VCaP (cell line): ENCODE measurements at regions not wholly inside any gene's neighbourhood (a gene's known extent, or its start where the extent isn't known, plus 50 kb on each side); places are given as distances from the start of the nearest gene placed in this dataset.

Experiments used
- H3K27ac ChIP-seq: fragments of 450-650 bp; 2 replicates; pipeline ENCODE4 v1.5.1; 2017
- CTCF ChIP-seq: fragments of 450-650 bp; conservative IDR thresholded peaks from 2 replicates; pipeline ENCODE4 v1.5.1; 2017; ENCODE audit warnings: mild to moderate bottlenecking, moderate library complexity

DNA sequence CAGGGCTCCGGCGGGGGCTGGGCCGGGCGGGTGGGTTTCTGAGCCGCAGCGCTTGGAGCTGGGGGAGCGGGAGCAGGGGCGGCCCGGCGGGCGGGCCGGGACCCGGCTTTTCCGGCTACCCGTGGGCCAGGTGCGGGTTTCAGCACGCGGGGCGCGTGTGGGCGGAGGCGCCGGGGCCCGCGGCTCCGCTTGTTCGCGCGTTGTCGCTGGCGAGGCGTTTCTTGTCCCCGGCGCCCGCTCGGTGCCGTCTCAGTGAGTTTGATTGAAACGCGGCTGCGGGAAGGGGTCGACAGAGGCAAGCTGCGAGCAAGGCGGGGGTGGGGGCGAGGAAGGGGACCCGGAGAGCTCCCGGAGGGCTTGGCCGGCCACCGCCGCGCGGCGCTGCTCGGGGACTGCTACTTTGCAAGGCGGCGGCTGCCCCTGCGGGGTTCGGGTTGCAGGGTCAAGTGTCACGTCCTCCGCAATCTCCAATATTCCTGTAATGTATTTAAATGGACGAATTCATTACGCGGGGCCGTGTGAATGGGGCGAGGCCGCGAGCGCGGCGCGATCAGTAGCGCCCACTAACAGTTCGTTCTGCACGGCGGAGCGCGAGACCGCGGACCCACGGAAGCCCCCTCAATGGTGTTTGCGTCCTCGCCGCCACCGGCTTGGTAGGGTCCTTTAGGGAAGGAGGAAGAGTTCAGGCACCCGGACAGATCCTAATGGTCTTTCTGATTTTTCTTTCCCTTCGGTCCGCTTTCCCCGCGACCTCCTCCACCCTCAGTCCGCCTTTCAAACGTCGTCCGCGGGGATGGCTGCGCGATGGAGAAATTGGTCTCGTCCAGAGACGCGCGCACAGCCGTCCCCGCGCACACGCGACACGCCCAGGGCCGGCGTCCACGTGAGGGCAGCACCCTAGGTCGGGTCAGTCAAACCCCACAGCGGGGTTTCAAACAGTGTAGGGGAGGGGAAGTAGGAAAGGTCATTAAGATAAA lies 76.9 kb downstream of the INSIG1 start:
- no peak overlapping the region for H3K27ac ChIP-seq
- no peak for TF ChIP-seq CTCF

DNA sequence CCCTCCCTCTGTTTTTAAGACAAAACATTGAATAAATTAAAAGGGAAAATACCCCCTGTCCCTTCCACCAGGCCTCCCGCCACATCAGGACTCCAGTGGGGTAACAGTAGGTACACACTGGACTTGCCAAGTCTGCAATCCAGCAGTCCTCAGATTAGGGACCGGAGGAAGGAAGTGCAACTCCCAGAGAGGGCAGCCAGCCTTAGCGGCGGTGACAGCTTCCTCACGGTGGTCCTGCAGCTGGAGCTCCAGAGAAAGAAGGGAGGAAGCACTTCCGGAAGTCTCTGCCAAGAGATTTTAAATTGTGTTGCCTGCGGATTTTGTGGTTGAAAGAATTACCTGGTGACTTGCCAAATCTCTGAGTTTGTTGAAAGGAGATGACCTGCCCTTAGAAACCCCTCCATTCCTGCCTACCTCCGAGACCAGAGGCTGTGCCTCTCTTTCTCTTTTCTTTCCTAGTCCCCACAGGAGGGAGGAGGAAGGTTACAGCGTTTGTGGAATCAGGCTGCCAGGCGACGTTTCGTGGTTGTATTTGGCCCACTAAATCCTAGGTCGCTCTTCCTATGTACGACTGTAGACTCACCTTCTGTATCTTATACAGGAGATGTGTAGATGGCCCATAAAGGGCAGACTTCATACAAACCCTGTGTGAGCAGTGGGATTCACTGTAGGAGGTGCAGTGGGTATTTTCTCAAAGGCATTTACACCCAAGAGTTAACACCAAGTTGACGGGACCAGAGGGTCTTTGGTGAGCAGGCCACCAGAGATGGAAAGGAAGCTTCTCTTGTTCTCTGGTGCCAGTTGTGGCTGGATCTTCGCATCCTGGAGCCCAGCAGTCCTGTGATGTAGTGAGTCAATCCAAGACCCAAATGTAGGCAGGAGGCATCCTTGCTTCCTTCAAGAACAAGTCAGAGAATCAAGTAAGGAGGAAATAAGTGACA lies 77.9 kb downstream of the INSIG1 start:
- no peak for TF ChIP-seq CTCF
- H3K27ac ChIP-seq: no peak overlapping the region

DNA sequence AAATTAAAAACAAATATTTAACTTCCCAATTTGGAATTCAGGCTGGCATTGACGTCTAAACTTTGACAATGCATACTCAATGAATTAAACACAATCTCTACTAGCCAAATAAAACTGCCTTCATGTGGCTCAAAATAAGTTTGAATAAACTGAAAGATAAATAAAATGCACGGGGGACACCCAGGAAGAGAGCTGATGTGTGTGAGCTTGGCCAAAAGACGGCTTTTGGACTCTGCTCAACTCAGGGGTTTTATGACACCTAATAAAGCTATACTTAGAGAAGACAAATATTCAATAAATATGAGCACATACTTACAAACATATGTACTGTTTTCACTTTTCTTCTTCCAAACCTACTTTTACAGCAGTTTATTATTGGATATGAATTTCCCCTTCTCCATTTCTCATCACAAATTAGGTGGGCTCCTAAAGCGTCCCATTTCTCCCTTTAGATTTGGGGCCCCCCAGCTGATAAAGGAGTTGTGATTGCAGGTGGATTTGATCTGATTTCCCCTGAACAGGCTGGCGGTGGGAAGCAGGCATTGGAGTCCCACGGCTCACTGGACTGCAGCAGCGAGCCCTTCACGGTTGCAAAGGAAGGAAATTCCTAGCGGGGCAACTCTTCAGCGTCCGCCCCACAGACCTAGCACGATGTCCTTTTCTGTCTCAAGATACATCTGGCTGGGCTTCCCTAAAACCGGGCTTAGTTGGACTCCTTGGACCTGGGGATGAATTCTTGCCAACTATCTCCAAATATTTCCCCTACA lies 79.6 kb downstream of the INSIG1 start:
- peak overlapping the region; percentile 30 for H3K27ac ChIP-seq
- TF ChIP-seq CTCF: no peak

DNA sequence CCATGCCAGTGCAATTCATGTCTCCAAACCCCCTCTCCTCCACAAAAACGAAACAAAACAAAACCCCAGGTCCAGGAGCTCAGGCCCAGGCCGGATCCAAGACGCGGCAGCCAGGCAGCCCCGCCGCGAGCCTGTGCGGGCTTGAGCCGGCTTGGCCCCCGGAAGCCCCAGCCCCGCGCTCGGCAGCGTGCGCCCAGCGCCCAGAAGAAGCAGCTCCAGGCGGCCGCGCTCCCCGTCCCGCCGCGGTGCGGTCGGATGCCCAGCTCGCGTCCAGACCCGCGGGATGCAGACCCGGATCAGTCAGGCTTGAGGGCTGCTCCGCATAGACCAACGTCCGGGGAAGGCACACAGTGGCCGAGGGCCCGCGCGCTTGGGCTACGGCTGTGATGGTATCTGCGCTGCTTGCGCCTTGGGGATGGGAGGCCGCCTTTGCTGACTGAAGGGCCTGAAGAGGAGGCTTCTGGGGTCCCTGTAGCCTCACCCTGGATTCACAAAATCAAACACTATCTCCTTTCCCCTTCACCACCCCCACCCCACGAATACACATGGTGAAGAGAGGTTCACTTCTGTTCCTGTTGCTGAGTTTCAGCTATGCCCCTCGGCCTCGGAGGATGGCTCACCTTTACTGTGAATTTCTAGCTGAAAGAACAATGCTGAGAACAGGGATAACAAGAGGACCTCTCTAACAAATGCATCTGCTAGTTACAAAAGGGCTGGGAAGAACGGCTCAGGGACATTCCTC lies 79.9 kb upstream of the EN2 start:
- no peak for TF ChIP-seq CTCF
- peak overlapping the region; percentile 30 for H3K27ac ChIP-seq

- H3K27ac ChIP-seq: no peak overlapping the region
- no peak for TF ChIP-seq CTCF
Measured at GRCh38 chr7:155378580-155378934, 79.4 kb upstream of the EN2 start.

DNA sequence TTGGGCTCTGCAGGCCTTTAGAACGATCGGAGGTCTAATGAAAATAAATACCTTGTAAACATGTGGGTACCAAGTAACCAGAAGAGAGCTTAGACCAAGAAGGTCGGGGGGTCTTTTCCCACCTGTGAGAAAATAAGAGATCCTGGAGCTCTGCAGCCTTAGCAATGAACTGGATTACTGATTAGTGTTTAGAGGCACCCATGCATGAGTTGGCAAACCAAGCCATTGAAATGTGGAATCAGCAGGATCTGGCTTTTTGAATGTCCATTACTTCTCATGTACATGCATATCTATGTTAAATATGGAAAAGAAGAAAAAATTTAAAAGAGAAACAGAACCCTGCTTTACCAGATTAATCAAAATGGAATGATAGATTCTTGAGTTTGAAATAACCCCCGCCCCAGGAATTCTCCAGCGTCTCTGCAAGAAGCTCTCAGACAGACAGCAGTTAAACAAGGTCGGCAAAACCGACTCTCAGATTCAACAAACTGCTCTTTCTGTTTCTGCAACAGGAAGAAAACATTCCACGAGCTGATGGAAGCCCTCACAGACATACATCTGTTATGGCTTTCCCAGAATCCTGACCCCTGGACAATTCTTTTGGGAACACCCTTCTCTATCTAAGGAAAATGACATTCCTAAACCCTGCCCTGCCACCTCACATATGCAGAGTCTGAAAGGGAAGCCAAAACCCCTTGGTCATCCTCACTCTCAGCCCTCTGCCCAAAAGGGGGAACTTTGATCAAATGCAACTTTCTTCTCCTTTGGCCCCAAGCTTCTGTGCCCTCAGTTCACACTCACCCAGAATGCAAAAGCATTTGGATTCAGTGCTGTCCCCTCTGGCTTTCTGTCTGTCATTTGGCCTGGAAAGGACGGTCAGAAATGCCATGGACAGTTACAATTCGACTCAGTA lies 78.7 kb upstream of the EN2 start:
- H3K27ac ChIP-seq: no peak overlapping the region
- TF ChIP-seq CTCF: no peak
